Endothelial cell of umbilical vein (primary cell): ENCODE measurements at regions not wholly inside any gene's neighbourhood (a gene's known extent, or its start where the extent isn't known, plus 50 kb on each side); places are given as distances from the start of the nearest gene placed in this dataset.

Source experiments
- BruUV-seq: library from RNA; stranded (reverse); fragments of 400-500 nt; replicated peaks from 2 replicates; lab custom pipeline; 2021; lab: Mats Ljungman, UMichigan
- CTCF ChIA-PET: fragments of 300-600, 350-600 bp; sonication (Branson Sonifier 250); formaldehyde crosslinking; loops from one replicate; lab custom pipeline; 2021; ENCODE audit warnings: antibody characterized with exemption, inconsistent platforms; lab: Charles Lee
- POLR2A ChIA-PET: fragments of 300-600, 350-600 bp; sonication (Branson Sonifier 250); formaldehyde crosslinking; loops from one replicate; lab custom pipeline; 2021; ENCODE audit warnings: antibody characterized with exemption, inconsistent platforms; lab: Charles Lee
- DNase-seq: peaks from one replicate; pipeline ENCODE4 v3.0.0-alpha.2; 2011; ENCODE audit warnings: low read depth, low spot score
- FAIRE-seq: peaks from 2 replicates; lab custom pipeline; 2011; peaks lifted over from hg19 to GRCh38; lab: Jason Lieb, UNC
- H2AFZ ChIP-seq: 2 replicates; pipeline ENCODE4 v1.6.0; 2012; ENCODE audit warnings: low read depth, low read length, control low read depth, inconsistent platforms
- H3K27ac ChIP-seq: 2 replicates; pipeline ENCODE4 v1.5.1; 2011; ENCODE audit warnings: low read depth, mild to moderate bottlenecking, control low read depth, low read length, moderate library complexity; ENCODE audit not compliant: insufficient read depth
- H3K27me3 ChIP-seq, 2 experiments: 2 replicates each; pipeline versions ENCODE4 v1.6.0 to v1.6.1; 2011; ENCODE audit warnings: low read length in 2 of 2, mixed read lengths in 1 of 2; ENCODE audit not compliant: control insufficient read depth in 2 of 2, insufficient read depth in 2 of 2
- H3K36me3 ChIP-seq, 2 experiments: 2 replicates in 1 of 2; 3 replicates in 1 of 2; pipeline ENCODE4 v1.5.1; 2011; ENCODE audit warnings: low read length in 2 of 2, mild to moderate bottlenecking in 1 of 2, moderate library complexity in 1 of 2; ENCODE audit not compliant: control insufficient read depth in 2 of 2, insufficient read depth in 2 of 2; ENCODE audit errors: extremely low read depth in 1 of 2
- H3K4me1 ChIP-seq: 3 replicates; pipeline ENCODE4 v1.5.1; 2011; ENCODE audit warnings: mild to moderate bottlenecking, low read length; ENCODE audit not compliant: control insufficient read depth, insufficient read depth; ENCODE audit errors: extremely low read depth
- H3K4me2 ChIP-seq: 2 replicates; pipeline ENCODE4 v1.6.1; 2011; ENCODE audit warnings: low read length, control low read depth, mixed read lengths; ENCODE audit not compliant: insufficient read depth
- H3K4me3 ChIP-seq, 3 experiments: fragments of 200-600 bp in 1 of 3; sonication (generic), shearing (Covaris generic) in 1 of 3; replicated peaks in 1 of 3; 2 replicates each; pipeline ENCODE4 v1.5.1; 2011 to 2016; ENCODE audit warnings: control low read depth in 3 of 3, low read length in 3 of 3, mild to moderate bottlenecking in 2 of 3, inconsistent platforms in 1 of 3, low read depth in 1 of 3, moderate library complexity in 1 of 3; ENCODE audit not compliant: insufficient read depth in 1 of 3
- H3K79me2 ChIP-seq: 2 replicates; pipeline ENCODE4 v1.6.0; 2012; ENCODE audit warnings: low read length, inconsistent platforms; ENCODE audit not compliant: control insufficient read depth, insufficient read depth
- H3K9ac ChIP-seq: replicated peaks from 2 replicates; pipeline ENCODE3; 2011; ENCODE audit warnings: low read length, control low read depth; ENCODE audit not compliant: insufficient read depth; ENCODE audit errors: extremely low read depth
- H3K9me1 ChIP-seq: replicated peaks from 3 replicates; pipeline ENCODE4 v1.6.0; 2011; ENCODE audit warnings: mild to moderate bottlenecking, low read length; ENCODE audit not compliant: control insufficient read depth, insufficient read depth; ENCODE audit errors: extremely low read depth
- H3K9me3 ChIP-seq: replicated peaks from 2 replicates; pipeline ENCODE4 v1.5.1; 2012; ENCODE audit warnings: low read length, inconsistent platforms; ENCODE audit not compliant: control insufficient read depth, insufficient read depth
- H4K20me1 ChIP-seq: replicated peaks from 2 replicates; pipeline ENCODE3; 2011; ENCODE audit warnings: mild to moderate bottlenecking, low read length; ENCODE audit not compliant: control insufficient read depth, insufficient read depth; ENCODE audit errors: extremely low read depth
- CTCF ChIP-seq, 2 donors: IDR thresholded peaks; 1 replicate in 1 of 2; 2 replicates in 1 of 2; pipeline ENCODE4 v1.5.1; 2011; ENCODE audit warnings: low read length in 2 of 2, mild to moderate bottlenecking in 2 of 2, moderate library complexity in 2 of 2, control low read depth in 1 of 2, inconsistent platforms in 1 of 2, low read depth in 1 of 2; ENCODE audit not compliant: insufficient read depth in 1 of 2; ENCODE audit errors: extremely low read depth in 1 of 2
- EZH2 ChIP-seq: IDR thresholded peaks from 2 replicates; pipeline ENCODE4 v1.6.1; 2012; ENCODE audit warnings: borderline replicate concordance, low read depth, mild to moderate bottlenecking, moderate library complexity, low read length, inconsistent platforms; ENCODE audit not compliant: severe bottlenecking
- FOS ChIP-seq: IDR thresholded peaks from 2 replicates; pipeline ENCODE4 v1.6.1; 2011; ENCODE audit warnings: mild to moderate bottlenecking, low read length, moderate library complexity, borderline replicate concordance; ENCODE audit not compliant: insufficient read depth
- GATA2 ChIP-seq: IDR thresholded peaks from 2 replicates; pipeline ENCODE4 v1.7.0; 2011; ENCODE audit warnings: low read depth, mild to moderate bottlenecking, moderate library complexity, mixed read lengths, low read length; ENCODE audit not compliant: insufficient read length, insufficient read depth
- JUN ChIP-seq: IDR thresholded peaks from 2 replicates; pipeline ENCODE4 v1.6.1; 2011; ENCODE audit warnings: borderline replicate concordance, low read depth; ENCODE audit not compliant: insufficient read length, insufficient read depth
- MAX ChIP-seq: IDR thresholded peaks from 2 replicates; pipeline ENCODE4 v1.6.1; 2011; ENCODE audit not compliant: insufficient read depth, insufficient read length
- MYC ChIP-seq: IDR thresholded peaks from one replicate; pipeline ENCODE4 v1.6.1; 2011; ENCODE audit warnings: mild to moderate bottlenecking, low read depth, low read length
- POLR2A ChIP-seq: IDR thresholded peaks from 2 replicates; pipeline ENCODE4 v1.6.1; 2012; ENCODE audit warnings: low read depth, mild to moderate bottlenecking, control low read depth, low read length
- POLR2AphosphoS5 ChIP-seq: IDR thresholded peaks from 2 replicates; pipeline ENCODE4 v1.6.1; 2012; ENCODE audit warnings: low read depth, mild to moderate bottlenecking, control low read depth, low read length, moderate library complexity; ENCODE audit not compliant: insufficient read depth
- dilution Hi-C: fragments of 300-500 bp; cut with MboI; formaldehyde crosslinking; loops from one replicate; pipeline ENCODE4 v1.15.0; 2019; ENCODE audit warnings: low sequenced_read_pairs; ENCODE audit not compliant: extremely low pct_ligation_motif_present
- intact Hi-C: fragments of 100-400 bp; cut with micrococcal nuclease; formaldehyde crosslinking; loops from one replicate; pipeline ENCODE4 v1.10.0; 2022

GRCh38 chr6:95837890-95838289 is 177.9 kb upstream of the FUT9 start:
- Histone ChIP-seq H4K20me1 (no peaks in the 10 kb centered on the region), H3K36me3 (no peaks in the 10 kb centered on the region), H3K27me3 (no peaks in the 10 kb centered on the region), H3K4me2 (no peak overlapping the region), H3K9ac (no peak overlapping the region), H3K9me3 (peaks cover 6% of the 10 kb centered on the region), H3K27ac (no peak overlapping the region), H2AFZ (no peak overlapping the region), H3K4me3 (no peak overlapping the region), H3K79me2 (no peaks in the 10 kb centered on the region), H3K4me1 (no peaks in the 10 kb centered on the region), H3K9me1 (no peaks in the 10 kb centered on the region)
- intact Hi-C loops (no loop called here), dilution Hi-C loops (no loop called here)
- ChIA-PET POLR2A (no interaction called here), CTCF (no interaction called here)
- TF ChIP-seq JUN (no peak), MAX (no peak), EZH2 (no peak), GATA2 (no peak), FOS (no peak), POLR2A (no peak), POLR2AphosphoS5 (no peak), MYC (no peak), CTCF (IDR thresholded peaks at IDR 0.05; ENCODE audit: extremely low read depth in 1 of 2, insufficient read depth in 1 of 2, low read depth in 1 of 2, low read length in 2 of 2) (no peak)
- no peak for DNase-seq
- no TSS peak for BruUV-seq
- no peak for FAIRE-seq
